Esophagus muscularis mucosa (tissue), 4 donors: ENCODE measurements at regions not wholly inside any gene's neighbourhood (a gene's known extent, or its start where the extent isn't known, plus 50 kb on each side); places are given as distances from the start of the nearest gene placed in this dataset.
"Not testable (repeated sequence)": the region's sequence is repeated elsewhere in the genome, so short reads cannot be mapped to it uniquely, and the experiment has no call there.

Experiments used
- DNase-seq: peaks from one replicate; pipeline ENCODE4 v3.0.0-alpha.2; 2017; ENCODE audit errors: extremely low spot score
- H3K27ac ChIP-seq, 4 donors: fragments of 200-600 bp; sonication (generic); replicated peaks in 1 of 4; 1 replicate in 3 of 4; 2 replicates in 1 of 4; pipeline ENCODE4 v1.5.1; 2016 to 2019; ENCODE audit warnings: mild to moderate bottlenecking in 1 of 4
- H3K27me3 ChIP-seq, 4 donors: fragments of 200-600 bp; sonication (generic); one replicate each; pipeline versions ENCODE4 v1.5.1 to v1.6.0; 2016 to 2019
- H3K36me3 ChIP-seq, 4 donors: fragments of 200-600 bp; sonication (generic); one replicate each; pipeline ENCODE4 v1.5.1; 2016 to 2019
- H3K4me1 ChIP-seq, 4 donors: fragments of 200-600 bp; sonication (generic); one replicate each; pipeline ENCODE4 v1.5.1; 2016 to 2019
- H3K4me3 ChIP-seq, 4 donors: fragments of 200-600 bp; sonication (generic); 1 replicate in 2 of 4; 2 replicates in 2 of 4; pipeline ENCODE4 v1.5.1; 2016 to 2019; ENCODE audit warnings: mild to moderate bottlenecking in 4 of 4, moderate library complexity in 1 of 4
- H3K9me3 ChIP-seq, 4 donors: fragments of 200-600 bp; sonication (generic); 1 replicate in 3 of 4; 2 replicates in 1 of 4; pipeline ENCODE4 v1.5.1; 2016 to 2019
- EP300 ChIP-seq: sonication (generic); formaldehyde crosslinking; IDR thresholded peaks from one replicate; pipeline ENCODE4 v1.6.1; 2017; ENCODE audit warnings: antibody characterized with exemption
- POLR2A ChIP-seq: fragments of 450-650 bp; IDR thresholded peaks from one replicate; pipeline ENCODE4 v1.6.1; 2017; ENCODE audit warnings: antibody characterized with exemption, moderate library complexity, mild to moderate bottlenecking, low read depth
- POLR2AphosphoS5 ChIP-seq, 2 donors: sonication (generic); formaldehyde crosslinking; IDR thresholded peaks; one replicate each; pipeline ENCODE4 v1.6.1; 2017; ENCODE audit warnings: antibody characterized with exemption in 2 of 2
- WGBS: methylation state at CpG from one replicate; pipeline ENCODE4 v1.1.5; 2018; 5-methylcytosine and 5-hydroxymethylcytosine counted together
- intact Hi-C: fragments of 100-400 bp; cut with DNase I; formaldehyde crosslinking; loops from one replicate; pipeline ENCODE4 v1.15.1; 2023
- TF ChIP-seq, protein P1 (sequence below), 3 experiments: fragments of 200-600 bp in 2 of 3; fragments of 450-650 bp in 1 of 3; sonication (generic) in 2 of 3; IDR thresholded peaks; one replicate each; pipeline ENCODE4 v1.5.1; 2017 to 2019; ENCODE audit warnings: antibody characterized with exemption in 3 of 3, mild to moderate bottlenecking in 2 of 3, moderate library complexity in 1 of 3

DNA sequence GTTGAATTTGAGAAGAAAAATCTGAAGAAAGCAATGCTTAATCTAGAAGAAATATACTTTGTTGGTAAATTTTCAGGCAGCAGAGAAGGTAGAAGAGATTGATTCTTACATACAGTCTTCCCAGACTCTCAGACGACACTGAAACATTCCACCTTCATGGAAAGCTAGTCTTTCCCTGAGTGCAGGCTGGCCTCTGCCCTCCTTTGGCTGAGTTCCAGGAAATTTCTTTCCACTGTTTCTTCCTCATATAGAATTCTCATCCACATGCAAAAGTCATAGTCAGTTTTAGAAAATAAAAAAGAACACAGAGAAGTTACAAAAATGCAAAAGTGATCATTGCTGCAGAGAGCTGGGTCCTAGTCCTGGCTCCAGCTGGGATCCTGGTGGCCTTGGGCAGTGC lies 142.5 kb upstream of the PRR23C start:
- intact Hi-C loops: no loop called here
- 33% methylated on average over 1 of the region's 1 CpG for WGBS
- TF ChIP-seq, protein P1, sequence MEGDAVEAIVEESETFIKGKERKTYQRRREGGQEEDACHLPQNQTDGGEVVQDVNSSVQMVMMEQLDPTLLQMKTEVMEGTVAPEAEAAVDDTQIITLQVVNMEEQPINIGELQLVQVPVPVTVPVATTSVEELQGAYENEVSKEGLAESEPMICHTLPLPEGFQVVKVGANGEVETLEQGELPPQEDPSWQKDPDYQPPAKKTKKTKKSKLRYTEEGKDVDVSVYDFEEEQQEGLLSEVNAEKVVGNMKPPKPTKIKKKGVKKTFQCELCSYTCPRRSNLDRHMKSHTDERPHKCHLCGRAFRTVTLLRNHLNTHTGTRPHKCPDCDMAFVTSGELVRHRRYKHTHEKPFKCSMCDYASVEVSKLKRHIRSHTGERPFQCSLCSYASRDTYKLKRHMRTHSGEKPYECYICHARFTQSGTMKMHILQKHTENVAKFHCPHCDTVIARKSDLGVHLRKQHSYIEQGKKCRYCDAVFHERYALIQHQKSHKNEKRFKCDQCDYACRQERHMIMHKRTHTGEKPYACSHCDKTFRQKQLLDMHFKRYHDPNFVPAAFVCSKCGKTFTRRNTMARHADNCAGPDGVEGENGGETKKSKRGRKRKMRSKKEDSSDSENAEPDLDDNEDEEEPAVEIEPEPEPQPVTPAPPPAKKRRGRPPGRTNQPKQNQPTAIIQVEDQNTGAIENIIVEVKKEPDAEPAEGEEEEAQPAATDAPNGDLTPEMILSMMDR (IDR thresholded peaks at IDR 0.05): no peak
- TF ChIP-seq POLR2A (no peak), EP300 (no peak), POLR2AphosphoS5 (IDR thresholded peaks at IDR 0.05) (no peak)
- H3K27ac ChIP-seq: no peak overlapping the region
- peaks cover 0 to 5% (median 1%) of the 10 kb centered on the region in 4 donors for H3K4me1 ChIP-seq
- H3K36me3 ChIP-seq: no peaks in the 10 kb centered on the region
- DNase-seq: no peak
- H3K9me3 ChIP-seq: no peaks in the 10 kb centered on the region
- H3K27me3 ChIP-seq: no peaks in the 10 kb centered on the region
- no peak overlapping the region for H3K4me3 ChIP-seq

DNA sequence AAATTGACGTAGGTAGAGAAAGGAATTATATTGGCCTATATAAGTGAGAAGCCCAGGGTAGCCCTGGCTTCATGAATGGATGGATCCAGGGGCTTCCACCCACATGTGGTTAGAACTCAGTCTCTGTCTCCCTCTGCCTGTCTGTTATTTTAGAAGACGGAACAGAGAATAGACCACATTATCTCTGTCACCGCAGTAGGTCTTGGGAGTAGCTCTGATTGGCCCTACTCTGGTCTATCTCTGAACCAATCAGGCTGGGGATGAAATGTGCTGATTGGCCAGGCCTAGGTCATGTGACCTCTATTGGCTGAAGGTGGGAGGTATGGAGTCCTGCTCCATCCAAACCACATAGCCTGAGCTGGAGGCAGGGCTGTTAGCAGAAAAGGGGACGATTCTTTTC lies 143.0 kb upstream of the PRR23C start:
- no peaks in the 10 kb centered on the region for H3K36me3 ChIP-seq
- WGBS: 95% methylated on average over 4 of the region's 4 CpGs
- TF ChIP-seq POLR2AphosphoS5 (IDR thresholded peaks at IDR 0.05) (no peak), EP300 (no peak)
- H3K27me3 ChIP-seq: no peaks in the 10 kb centered on the region
- H3K4me1 ChIP-seq: peaks cover 0 to 5% (median 1%) of the 10 kb centered on the region in 4 donors
- intact Hi-C loops: no loop called here
- DNase-seq: no peak
- H3K27ac ChIP-seq: no peak overlapping the region
- H3K9me3 ChIP-seq: no peaks in the 10 kb centered on the region
- H3K4me3 ChIP-seq: no peak overlapping the region

DNA sequence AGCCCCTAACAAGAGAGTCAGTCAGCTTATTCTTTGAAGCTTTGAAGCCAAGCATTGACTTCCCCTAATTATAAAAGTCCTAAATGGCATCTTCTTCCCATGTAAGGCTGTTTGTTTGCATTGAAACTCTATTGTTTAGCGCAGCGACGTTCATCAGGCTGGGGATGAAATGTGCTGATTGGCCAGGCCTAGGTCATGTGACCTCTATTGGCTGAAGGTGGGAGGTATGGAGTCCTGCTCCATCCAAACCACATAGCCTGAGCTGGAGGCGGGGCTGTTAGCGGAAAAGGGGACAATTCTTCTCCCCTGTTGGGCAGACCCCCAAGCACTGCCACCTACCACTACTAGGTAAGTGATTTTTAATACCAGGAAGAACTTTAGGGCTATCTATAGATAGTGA lies 145.3 kb upstream of the PRR23C start:
- no peaks in the 10 kb centered on the region for H3K9me3 ChIP-seq
- H3K4me1 ChIP-seq: peaks cover 0 to 5% (median 1%) of the 10 kb centered on the region in 4 donors
- no peak for DNase-seq
- H3K27me3 ChIP-seq: no peaks in the 10 kb centered on the region
- no peaks in the 10 kb centered on the region for H3K36me3 ChIP-seq
- intact Hi-C loops: no loop called here
- no peak overlapping the region for H3K4me3 ChIP-seq
- WGBS: 94% methylated on average over 5 of the region's 5 CpGs
- TF ChIP-seq, protein P1 (IDR thresholded peaks at IDR 0.05): no peak
- TF ChIP-seq POLR2A: no peak
- no peak for TF ChIP-seq POLR2AphosphoS5 (IDR thresholded peaks at IDR 0.05)
- no peak for TF ChIP-seq EP300
- H3K27ac ChIP-seq: no peak overlapping the region

GRCh38 chr3:139194421-139194820 lies 149.4 kb upstream of the MRPS22 start:
- H3K4me1 ChIP-seq, H3K27me3 ChIP-seq, H3K36me3 ChIP-seq, intact Hi-C loops, H3K27ac ChIP-seq, H3K4me3 ChIP-seq, DNase-seq: not testable (repeated sequence)
- peaks cover 0 to 12% (median 5%) of the 10 kb centered on the region in 4 donors for H3K9me3 ChIP-seq
- WGBS: 74% methylated on average over 4 of the region's 5 CpGs

DNA sequence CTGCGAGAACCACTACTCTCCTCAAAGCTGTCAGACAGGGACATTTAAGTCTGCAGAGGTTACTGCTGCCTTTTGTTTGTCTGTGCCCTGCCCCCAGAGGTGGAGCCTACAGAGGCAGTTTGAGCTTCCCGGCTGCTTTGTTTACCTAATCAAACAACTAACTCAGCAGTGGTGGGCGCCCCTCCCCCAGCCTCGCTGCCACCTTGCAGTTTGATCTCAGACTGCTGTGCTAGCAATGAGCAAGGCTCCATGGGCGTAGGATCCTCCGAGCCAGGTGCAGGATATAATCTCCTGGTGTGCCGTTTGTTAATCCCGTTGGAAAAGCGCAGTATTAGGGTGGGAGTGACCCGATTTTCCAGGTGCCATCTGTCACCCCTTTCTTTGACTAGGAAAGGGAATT lies 147.7 kb upstream of the MRPS22 start:
- peaks cover 0 to 12% (median 5%) of the 10 kb centered on the region in 4 donors for H3K9me3 ChIP-seq
- WGBS: 82% methylated on average over 9 of the region's 10 CpGs
- H3K4me3 ChIP-seq, H3K27ac ChIP-seq, H3K4me1 ChIP-seq, intact Hi-C loops, H3K27me3 ChIP-seq, H3K36me3 ChIP-seq, DNase-seq: not testable (repeated sequence)

DNA sequence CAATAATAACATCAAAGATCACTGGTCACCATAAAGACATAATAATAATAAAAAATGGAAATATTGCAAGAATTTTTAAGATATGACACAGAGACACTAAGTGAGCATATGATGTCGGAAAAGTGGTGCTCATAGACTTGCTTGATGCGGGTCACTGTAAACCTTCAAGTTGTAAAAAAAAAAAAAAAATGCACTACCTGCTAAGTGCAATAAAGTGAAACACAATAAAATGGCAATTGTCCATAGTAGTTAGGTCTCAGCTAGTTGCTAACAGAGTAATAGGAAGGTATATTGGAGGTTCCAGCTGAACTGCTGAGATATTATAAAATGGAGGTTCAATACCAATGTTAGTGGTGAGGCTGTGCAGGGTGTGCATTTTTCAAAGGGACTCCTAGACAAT lies 146.6 kb upstream of the MRPS22 start:
- intact Hi-C loops: no loop called here
- H3K27me3 ChIP-seq: no peaks in the 10 kb centered on the region
- no peak overlapping the region for H3K27ac ChIP-seq
- no peak for DNase-seq
- H3K4me1 ChIP-seq: peaks cover 0 to 10% (median 0%) of the 10 kb centered on the region in 4 donors
- no peak overlapping the region for H3K4me3 ChIP-seq
- H3K9me3 ChIP-seq: peaks cover 0 to 12% (median 5%) of the 10 kb centered on the region in 4 donors
- 90% methylated on average over 2 of the region's 2 CpGs for WGBS
- no peaks in the 10 kb centered on the region for H3K36me3 ChIP-seq
- TF ChIP-seq POLR2A (no peak), EP300 (no peak), POLR2AphosphoS5 (IDR thresholded peaks at IDR 0.05) (no peak)
- TF ChIP-seq, protein P1 (IDR thresholded peaks at IDR 0.05): no peak
